ENCODE measurements at regions not wholly inside any gene's neighbourhood (a gene's known extent, or its start where the extent isn't known, plus 50 kb on each side); places are given as distances from the start of the nearest gene placed in this dataset.

DNA sequence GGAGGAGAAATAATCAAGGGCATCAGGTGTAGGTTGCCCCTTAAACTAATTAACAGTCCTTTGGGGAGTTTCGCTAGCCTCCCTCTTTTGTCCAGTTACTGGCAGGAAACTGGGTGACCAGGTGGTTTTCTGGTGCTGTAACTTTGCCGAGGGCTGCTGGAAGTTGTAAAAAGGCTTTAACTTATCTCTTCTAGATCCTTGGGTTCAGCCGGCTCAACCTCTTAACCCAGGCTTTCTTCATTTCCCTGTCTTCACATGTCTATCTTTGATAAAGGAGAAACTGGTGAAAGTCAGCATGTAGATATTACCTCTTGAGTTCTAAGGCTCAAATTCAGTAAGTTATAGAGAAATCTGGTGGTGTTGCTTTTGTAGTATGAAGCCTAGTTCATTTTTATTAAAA lies 289.7 kb upstream of the NRIP1 start:
- no peak for TF ChIP-seq BACH2 (CRISPR knock-in tag; IDR thresholded peaks at IDR 0.05; ENCODE audit: borderline replicate concordance)
- no peak for TF ChIP-seq OSR1 (CRISPR knock-in tag; IDR thresholded peaks at IDR 0.05)
- TF ChIP-seq, protein P1, sequence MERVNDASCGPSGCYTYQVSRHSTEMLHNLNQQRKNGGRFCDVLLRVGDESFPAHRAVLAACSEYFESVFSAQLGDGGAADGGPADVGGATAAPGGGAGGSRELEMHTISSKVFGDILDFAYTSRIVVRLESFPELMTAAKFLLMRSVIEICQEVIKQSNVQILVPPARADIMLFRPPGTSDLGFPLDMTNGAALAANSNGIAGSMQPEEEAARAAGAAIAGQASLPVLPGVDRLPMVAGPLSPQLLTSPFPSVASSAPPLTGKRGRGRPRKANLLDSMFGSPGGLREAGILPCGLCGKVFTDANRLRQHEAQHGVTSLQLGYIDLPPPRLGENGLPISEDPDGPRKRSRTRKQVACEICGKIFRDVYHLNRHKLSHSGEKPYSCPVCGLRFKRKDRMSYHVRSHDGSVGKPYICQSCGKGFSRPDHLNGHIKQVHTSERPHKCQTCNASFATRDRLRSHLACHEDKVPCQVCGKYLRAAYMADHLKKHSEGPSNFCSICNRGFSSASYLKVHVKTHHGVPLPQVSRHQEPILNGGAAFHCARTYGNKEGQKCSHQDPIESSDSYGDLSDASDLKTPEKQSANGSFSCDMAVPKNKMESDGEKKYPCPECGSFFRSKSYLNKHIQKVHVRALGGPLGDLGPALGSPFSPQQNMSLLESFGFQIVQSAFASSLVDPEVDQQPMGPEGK (CRISPR knock-in tag; IDR thresholded peaks at IDR 0.05; ENCODE audit: borderline replicate concordance), result no peak
- no peak for TF ChIP-seq ISL1 (CRISPR knock-in tag; IDR thresholded peaks at IDR 0.05)
- TF ChIP-seq TOX (CRISPR knock-in tag; IDR thresholded peaks at IDR 0.05; ENCODE audit: borderline replicate concordance), result no peak

Measured in SK-N-SH treated with all-trans-retinoic acid at 6 μM for 48 hours (cell line).